ENCODE measurements at regions not wholly inside any gene's neighbourhood (a gene's known extent, or its start where the extent isn't known, plus 50 kb on each side); places are given as distances from the start of the nearest gene placed in this dataset.
A peak's percentile ranks its signal among the peaks of the same experiment; 100 is the strongest.

- H3K4me1 ChIP-seq (ENCODE audit: control insufficient read depth in 1 of 2, insufficient read depth in 2 of 2, low read length in 2 of 2) = no peaks in the 10 kb centered on the region
- Mint-ChIP-seq H3K27ac (no peak overlapping the region), H3K27me3 (ENCODE audit: low read depth in 3 of 3) (peaks cover 0 to 5% (median 2%) of the 10 kb centered on the region in 3 donors), H3K4me3 (no peak overlapping the region), H3K4me1 (no peaks in the 10 kb centered on the region), H3K36me3 (no peaks in the 10 kb centered on the region), H3K9me3 (peaks cover 0 to 7% (median 4%) of the 10 kb centered on the region in 7 donors)
- H3K9ac ChIP-seq (ENCODE audit: insufficient read depth, low read length, poor library complexity, severe bottlenecking) = no peak overlapping the region
- no peak overlapping the region for H3K4me2 ChIP-seq (replicated peaks; ENCODE audit: extremely low read depth, low read length, poor library complexity, severe bottlenecking)
- no peak overlapping the region for H3K4me3 ChIP-seq (replicated peaks in 1 of 3; ENCODE audit: low read depth in 2 of 3, low read length in 3 of 3)
- WGBS (ENCODE audit: insufficient coverage) = 80% methylated on average over 1 of the region's 4 CpGs
- intact Hi-C loops (cut with micrococcal nuclease) = no loop called here
- no peak for DNase-seq
- H3K27ac ChIP-seq (ENCODE audit: low read depth in 1 of 2, low read length in 2 of 2) = no peak overlapping the region
- no peak for TF ChIP-seq CTCF (IDR thresholded peaks at IDR 0.05)
- peaks cover 0 to 8% of the 10 kb centered on the region in 2 donors for H3K9me3 ChIP-seq (replicated peaks in 1 of 2; ENCODE audit: control insufficient read depth in 1 of 2, insufficient read depth in 1 of 2, low read length in 2 of 2)
- no peaks in the 10 kb centered on the region for H3K36me3 ChIP-seq (replicated peaks in 1 of 2; ENCODE audit: control insufficient read depth in 1 of 2, insufficient read depth in 2 of 2, low read length in 2 of 2)
- no peaks in the 10 kb centered on the region for H4K20me1 ChIP-seq (ENCODE audit: insufficient read depth, low read length)
- H3K27me3 ChIP-seq (ENCODE audit: control insufficient read depth in 2 of 2, insufficient read depth in 2 of 2, low read length in 2 of 2) = no peaks in the 10 kb centered on the region
- H3K79me2 ChIP-seq (ENCODE audit: insufficient read depth, low read length) = no peaks in the 10 kb centered on the region
- H2AFZ ChIP-seq (ENCODE audit: insufficient read depth, low read depth, low read length, poor library complexity, severe bottlenecking) = no peak overlapping the region
Observed at GRCh38 chr19:29275266-29275665, 62.3 kb upstream of the UQCRFS1 start.

GRCh38 chr19:29277102-29277501 is 64.2 kb upstream of the UQCRFS1 start:
- H3K27ac Mint-ChIP-seq = peak overlapping the region in 1 of 7 donors; percentile 36
- Histone ChIP-seq H3K4me1 (ENCODE audit: control insufficient read depth in 1 of 2, insufficient read depth in 2 of 2, low read length in 2 of 2) (no peaks in the 10 kb centered on the region), H3K4me2 (replicated peaks; ENCODE audit: extremely low read depth, low read length, poor library complexity, severe bottlenecking) (no peak overlapping the region), H2AFZ (ENCODE audit: insufficient read depth, low read depth, low read length, poor library complexity, severe bottlenecking) (no peak overlapping the region), H3K9ac (ENCODE audit: insufficient read depth, low read length, poor library complexity, severe bottlenecking) (no peak overlapping the region), H3K9me3 (replicated peaks in 1 of 2; ENCODE audit: control insufficient read depth in 1 of 2, insufficient read depth in 1 of 2, low read length in 2 of 2) (peaks cover 0 to 6% of the 10 kb centered on the region in 2 donors), H3K4me3 (replicated peaks in 1 of 3; ENCODE audit: low read depth in 2 of 3, low read length in 3 of 3) (no peak overlapping the region), H3K36me3 (replicated peaks in 1 of 2; ENCODE audit: control insufficient read depth in 1 of 2, insufficient read depth in 2 of 2, low read length in 2 of 2) (no peaks in the 10 kb centered on the region), H3K27me3 (ENCODE audit: control insufficient read depth in 2 of 2, insufficient read depth in 2 of 2, low read length in 2 of 2) (no peaks in the 10 kb centered on the region), H3K27ac (ENCODE audit: low read depth in 1 of 2, low read length in 2 of 2) (no peak overlapping the region), H4K20me1 (ENCODE audit: insufficient read depth, low read length) (no peaks in the 10 kb centered on the region), H3K79me2 (ENCODE audit: insufficient read depth, low read length) (no peaks in the 10 kb centered on the region)
- no peaks in the 10 kb centered on the region for H3K4me1 Mint-ChIP-seq
- H3K27me3 Mint-ChIP-seq (ENCODE audit: low read depth in 3 of 3) = peaks cover 0 to 5% (median 2%) of the 10 kb centered on the region in 3 donors
- TF ChIP-seq CTCF (IDR thresholded peaks at IDR 0.05) = no peak
- peak in 1 of 3 donors; percentile 8 for DNase-seq
- H3K9me3 Mint-ChIP-seq = peaks cover 0 to 7% (median 4%) of the 10 kb centered on the region in 7 donors
- intact Hi-C loops (cut with micrococcal nuclease) = no loop called here
- WGBS (ENCODE audit: insufficient coverage) = 14% methylated on average over 5 of the region's 7 CpGs
- no peak overlapping the region for H3K4me3 Mint-ChIP-seq
- no peaks in the 10 kb centered on the region for H3K36me3 Mint-ChIP-seq

Data from CD14-positive monocyte (primary cell).